CD4-positive, alpha-beta T cell treated with Interferon gamma for 1 hour (primary cell): ENCODE measurements at regions not wholly inside any gene's neighbourhood (a gene's known extent, or its start where the extent isn't known, plus 50 kb on each side); places are given as distances from the start of the nearest gene placed in this dataset.
A peak's percentile ranks its signal among the peaks of the same experiment; 100 is the strongest.

ENCODE experiments used
- DNase-seq: peaks from one replicate; pipeline ENCODE4 v3.0.0-alpha.2; 2020

GRCh38 chr1:56442290-56442877 lies 137.0 kb downstream of the PLPP3 start:
- DNase-seq: no peak

- DNase-seq: no peak
Measured at GRCh38 chr1:56441601-56442000, 137.8 kb downstream of the PLPP3 start.

- no peak for DNase-seq
Measured at GRCh38 chr1:56439610-56440264, 139.6 kb downstream of the PLPP3 start.

- no peak for DNase-seq
Measured at GRCh38 chr1:56438901-56439551, 140.3 kb downstream of the PLPP3 start.

GRCh38 chr1:56437959-56438358 lies 141.4 kb downstream of the PLPP3 start:
- no peak for DNase-seq

- DNase-seq: no peak
Measured at GRCh38 chr1:56436912-56437417, 142.4 kb downstream of the PLPP3 start.

- no peak for DNase-seq
Measured at GRCh38 chr1:56436296-56436695, 143.1 kb downstream of the PLPP3 start.

- no peak for DNase-seq
Measured at GRCh38 chr1:56435434-56436262, 143.7 kb downstream of the PLPP3 start.

GRCh38 chr1:56434740-56435139 lies 144.6 kb downstream of the PLPP3 start:
- no peak for DNase-seq

GRCh38 chr1:56434025-56434424 lies 145.3 kb downstream of the PLPP3 start:
- DNase-seq: no peak

GRCh38 chr1:56433056-56433577 lies 146.2 kb downstream of the PLPP3 start:
- peak; percentile 26 for DNase-seq

GRCh38 chr1:56432166-56432971 lies 147.0 kb downstream of the PLPP3 start:
- DNase-seq: no peak

GRCh38 chr1:56430141-56430839 lies 149.1 kb downstream of the PLPP3 start:
- no peak for DNase-seq

- no peak for DNase-seq
Measured at GRCh38 chr1:56429288-56429687, 150.1 kb downstream of the PLPP3 start.

- no peak for DNase-seq
Measured at GRCh38 chr1:56426587-56427381, 152.6 kb downstream of the PLPP3 start.

GRCh38 chr1:56425494-56426037 lies 153.8 kb downstream of the PLPP3 start:
- no peak for DNase-seq

- DNase-seq: peak; percentile 52
Measured at GRCh38 chr1:56424744-56425493, 154.4 kb downstream of the PLPP3 start.

GRCh38 chr1:56423716-56424115 lies 155.6 kb downstream of the PLPP3 start:
- DNase-seq: no peak

GRCh38 chr1:56418151-56418631 lies 161.2 kb downstream of the PLPP3 start:
- no peak for DNase-seq
